NCI-H128 (cell line): ENCODE measurements at regions not wholly inside any gene's neighbourhood (a gene's known extent, or its start where the extent isn't known, plus 50 kb on each side); places are given as distances from the start of the nearest gene placed in this dataset.

Source experiments
- DNase-seq: peaks from one replicate; lab custom pipeline; 2025; ENCODE audit not compliant: unreplicated experiment; lab: John Stamatoyannopoulos, UW

DNA sequence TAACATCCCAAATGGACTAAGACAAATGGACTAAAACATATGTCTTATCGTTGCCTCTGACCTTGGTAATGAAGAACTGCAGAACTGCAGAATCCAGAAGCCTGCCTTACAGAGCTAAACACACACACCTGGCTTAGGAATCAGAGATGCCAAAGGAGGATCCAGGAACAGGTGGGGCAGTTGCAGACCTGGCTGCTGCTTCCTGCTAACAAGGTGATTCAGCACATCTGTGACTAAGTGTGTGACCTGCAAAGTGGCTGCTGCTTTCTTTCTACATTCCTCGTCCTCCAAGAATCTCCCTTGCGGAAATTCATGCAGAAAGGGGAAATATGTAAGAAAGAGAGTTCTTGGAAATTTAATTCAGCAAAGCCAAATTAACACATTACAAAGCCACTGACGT is 96.8 kb upstream of the NLGN4X start:
- DNase-seq, result no peak

DNA sequence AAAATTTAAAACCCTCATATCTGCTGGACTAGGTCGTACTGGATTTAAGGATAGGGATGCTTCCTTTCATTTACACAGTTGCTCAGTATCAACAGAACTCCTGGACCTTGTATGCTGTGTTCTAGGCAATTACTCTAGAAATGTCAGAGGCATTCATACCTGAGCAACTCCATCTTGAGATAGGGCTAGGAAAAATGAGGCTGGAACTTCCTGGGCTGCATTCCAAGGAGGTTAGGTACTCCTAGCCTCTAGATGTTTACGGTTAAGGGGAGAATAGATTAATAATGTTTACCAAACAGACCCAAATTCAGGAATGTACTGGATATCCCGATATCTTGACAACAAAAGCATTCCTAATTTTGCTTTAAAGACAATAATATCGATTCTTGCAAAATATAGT is 84.7 kb upstream of the NLGN4X start:
- no peak for DNase-seq

DNA sequence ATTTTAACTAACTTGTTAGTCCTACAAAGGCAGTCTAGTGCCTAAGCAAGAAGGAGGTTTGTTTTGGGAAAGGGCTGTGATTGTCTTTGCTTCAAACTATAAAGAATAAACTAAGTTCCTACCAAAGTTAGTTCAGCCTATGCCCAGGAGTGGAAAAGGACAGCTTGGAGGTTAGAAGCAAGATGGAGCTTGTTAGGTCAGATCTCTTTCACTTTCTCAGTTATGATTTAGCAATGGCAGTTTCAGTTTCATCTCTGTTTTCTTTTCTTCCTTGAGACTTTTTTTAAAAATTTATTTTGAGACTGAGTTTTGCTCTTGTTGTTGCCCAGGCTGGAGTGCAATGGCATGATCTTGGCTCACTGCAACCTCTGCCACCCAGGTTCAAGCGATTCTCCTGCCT is 82.9 kb upstream of the NLGN4X start:
- DNase-seq, result no peak

DNA sequence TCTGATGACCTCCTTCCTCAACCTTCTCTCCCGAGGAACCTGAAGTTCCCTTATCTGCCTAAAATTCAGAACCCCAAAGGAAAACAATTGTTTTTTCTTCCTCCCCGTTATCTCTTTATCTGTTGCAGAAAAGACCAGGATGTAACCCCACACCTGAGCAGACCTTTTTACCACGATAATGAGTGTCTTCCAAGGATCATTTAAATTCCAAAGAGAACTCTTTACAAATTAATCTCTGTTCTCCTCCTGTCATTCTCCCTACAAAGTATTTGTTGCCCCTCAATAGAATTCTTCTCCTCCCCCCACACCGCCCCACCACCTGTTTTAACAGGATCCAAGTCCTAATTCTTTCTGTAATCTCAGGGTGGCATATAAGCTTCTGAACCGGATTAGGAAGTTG is 78.5 kb upstream of the NLGN4X start:
- no peak for DNase-seq

DNA sequence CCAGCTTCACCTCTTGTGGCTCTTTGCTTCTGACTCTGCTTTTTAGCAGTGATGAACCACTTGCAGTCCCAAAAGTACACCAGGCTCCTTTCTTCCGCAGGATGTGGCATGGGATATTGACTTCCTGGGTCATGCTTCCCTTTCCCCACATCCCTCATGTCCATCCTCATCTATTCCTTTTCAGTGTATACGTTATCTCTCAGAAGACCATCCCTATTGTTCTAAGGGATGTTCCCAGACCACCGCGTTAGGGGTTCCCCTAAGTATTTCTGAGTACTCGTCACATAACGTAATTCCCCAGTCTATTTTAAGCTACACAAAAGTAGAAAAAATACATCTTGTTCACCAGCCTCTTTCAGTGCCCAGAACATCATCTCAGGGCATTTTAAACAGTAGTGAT is 71.1 kb upstream of the NLGN4X start:
- no peak for DNase-seq

DNA sequence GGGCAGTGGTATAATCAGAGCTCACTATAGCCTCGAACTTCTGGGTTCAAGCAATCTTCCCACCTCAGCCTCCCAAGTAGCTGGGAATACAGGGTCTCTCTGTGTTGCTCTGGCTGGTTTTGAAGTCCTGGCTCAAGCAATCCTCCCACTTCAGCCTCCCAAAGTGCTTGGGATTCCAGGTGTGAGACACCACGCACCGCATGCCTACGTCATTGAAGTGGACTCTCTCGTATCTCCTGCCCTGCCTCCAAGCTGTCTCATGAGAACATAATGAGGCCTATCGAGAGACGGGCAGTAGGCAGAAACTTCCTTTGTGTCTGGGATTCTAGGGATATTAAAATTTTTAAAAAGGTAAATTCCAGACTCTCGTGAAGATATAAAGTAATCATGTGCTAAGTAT is 65.0 kb upstream of the NLGN4X start:
- DNase-seq, result no peak

DNA sequence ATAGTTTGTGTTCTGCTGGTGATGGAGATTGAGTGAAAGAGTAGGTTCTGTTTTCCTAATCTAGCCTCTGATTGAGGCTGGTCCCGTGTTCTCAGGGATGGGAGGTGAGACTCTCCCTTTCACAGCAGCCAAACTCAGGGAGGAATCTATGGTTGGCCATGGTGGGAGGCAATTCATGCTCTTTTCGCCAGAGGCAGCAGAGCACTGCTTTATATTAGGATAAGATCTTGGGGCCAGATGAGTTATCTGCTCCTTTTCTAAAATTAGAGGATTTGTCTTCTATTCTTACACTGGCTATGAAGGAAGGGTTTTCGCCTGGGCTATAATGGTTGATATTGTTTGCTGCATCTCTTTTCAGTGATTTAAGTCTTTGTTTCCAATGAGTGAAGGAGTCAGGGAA is 63.9 kb upstream of the NLGN4X start:
- no peak for DNase-seq

DNA sequence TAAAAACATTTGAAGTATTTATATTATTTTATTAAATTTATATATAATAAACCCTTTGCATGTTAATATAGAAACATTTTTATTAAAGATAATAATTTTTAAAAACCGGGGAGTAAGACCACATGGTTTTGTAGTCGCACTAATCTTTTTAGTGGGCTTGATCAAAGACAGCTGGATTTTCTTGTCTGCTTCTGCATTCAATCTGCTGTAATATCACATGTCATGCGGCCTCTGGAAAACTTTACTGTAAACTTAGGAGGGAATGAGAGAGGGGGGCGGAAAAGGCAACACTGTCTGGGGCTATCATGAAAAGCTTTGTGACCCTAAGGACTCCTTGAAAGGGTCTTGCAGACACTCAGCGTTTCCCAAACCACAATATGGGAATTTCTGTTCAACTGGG is 62.8 kb upstream of the NLGN4X start:
- no peak for DNase-seq

DNA sequence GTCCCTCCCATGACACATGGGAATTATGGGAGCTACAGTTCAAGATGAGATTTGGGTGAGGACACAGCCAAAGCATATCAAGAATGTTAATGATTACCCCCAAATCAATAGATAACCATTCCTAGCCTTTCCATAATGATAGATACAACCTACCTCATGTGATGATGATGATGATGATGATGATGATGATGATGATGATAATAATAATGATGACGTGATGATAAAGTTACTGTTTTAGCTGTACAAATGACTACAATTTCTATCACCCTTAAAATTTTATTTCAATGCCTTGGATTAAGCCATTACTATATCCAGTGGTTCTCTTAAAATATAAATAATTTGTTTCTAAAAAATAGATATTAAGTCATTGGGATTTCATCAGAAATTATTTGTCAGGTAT is 55.2 kb upstream of the NLGN4X start:
- DNase-seq, result no peak

DNA sequence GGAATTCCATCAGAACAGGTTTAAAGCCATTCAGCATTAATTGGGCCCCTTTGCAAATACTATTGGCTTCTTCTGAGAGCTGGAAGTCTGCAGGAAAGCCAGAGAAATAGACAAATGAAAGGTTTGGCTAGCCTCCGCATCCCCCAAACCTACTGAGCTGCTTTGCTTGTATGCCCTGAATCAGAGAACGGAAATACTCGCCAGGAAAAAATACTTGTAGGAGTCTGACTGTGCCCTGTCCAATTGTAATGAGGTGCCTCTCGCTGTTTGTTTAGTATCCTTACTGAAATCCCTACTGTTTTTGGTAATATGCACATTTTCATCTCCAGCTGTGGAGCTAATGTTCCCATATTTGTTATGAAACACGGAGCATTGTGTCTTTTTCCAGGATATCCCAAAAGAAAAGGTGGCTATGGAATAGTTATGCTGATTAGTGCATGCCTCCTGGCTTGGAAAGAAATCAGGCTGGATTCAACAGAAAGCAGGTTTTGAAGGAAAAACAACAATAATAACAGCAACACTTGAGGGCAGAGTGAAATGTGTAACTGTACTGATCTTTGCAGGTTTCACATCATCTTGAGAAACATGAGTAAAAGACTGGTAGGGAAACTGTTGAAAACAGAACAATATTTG is 50.7 kb upstream of the NLGN4X start:
- DNase-seq, result no peak
